K562 (cell line): ENCODE measurements at regions not wholly inside any gene's neighbourhood (a gene's known extent, or its start where the extent isn't known, plus 50 kb on each side); places are given as distances from the start of the nearest gene placed in this dataset.

Experiments used
- ATAC-seq: fragments of 200-7000 bp; cut with Tn5 transposase; 3 replicates; pipeline ENCODE4 v1.9.1; 2020; ENCODE audit warnings: moderate library complexity
- BruUV-seq: library from RNA; stranded (reverse); fragments of 400-500 nt; replicated peaks from 2 replicates; lab custom pipeline; 2021; lab: Mats Ljungman, UMichigan
- CTCF ChIA-PET: fragments of 300-600 bp; formaldehyde crosslinking; extraction: SDS; loops from one replicate; lab custom pipeline; 2021; ENCODE audit warnings: low intra/inter-chr PET ratio; lab: Yijun Ruan, JAX
- POLR2A ChIA-PET: fragments of 300-600, 350-650 bp; sonication (Branson Sonifier 250); formaldehyde crosslinking; extraction: SDS; loops from one replicate; lab custom pipeline; 2021; ENCODE audit warnings: antibody characterized with exemption, inconsistent platforms; lab: Yijun Ruan, JAX
- DNase-seq, 4 experiments: peaks; one replicate each; pipeline versions ENCODE4 v3.0.0 to v3.0.0-alpha.2; 2011 to 2018; ENCODE audit warnings: low spot score in 3 of 4, mixed read lengths in 3 of 4; ENCODE audit errors: extremely low read depth in 1 of 4
- FAIRE-seq: peaks from 2 replicates; lab custom pipeline; 2011; peaks lifted over from hg19 to GRCh38; lab: Jason Lieb, UNC
- H2AFZ ChIP-seq: 2 replicates; pipeline ENCODE4 v1.6.0; 2011; ENCODE audit warnings: low read depth, low read length, control low read depth, inconsistent platforms
- H3K27ac ChIP-seq: fragments of 200-600 bp; 3 replicates; pipeline ENCODE4 v1.8.0; 2011; ENCODE audit warnings: low read depth, mild to moderate bottlenecking, control low read depth, inconsistent platforms, low read length, moderate library complexity, mixed read lengths; ENCODE audit errors: extremely low read depth
- H3K27me3 ChIP-seq, 2 experiments: fragments of 300-600 bp in 1 of 2; 2 replicates in 1 of 2; 3 replicates in 1 of 2; pipeline versions ENCODE4 v1.6.0 to v1.8.0; 2011; ENCODE audit warnings: inconsistent platforms in 2 of 2, low read length in 2 of 2, mild to moderate bottlenecking in 1 of 2, mixed read lengths in 1 of 2, moderate library complexity in 1 of 2; ENCODE audit not compliant: control insufficient read depth in 2 of 2, insufficient read depth in 2 of 2
- H3K36me3 ChIP-seq: fragments of 300-600 bp; 3 replicates; pipeline ENCODE4 v1.8.0; 2011; ENCODE audit warnings: mild to moderate bottlenecking, low read length, inconsistent platforms; ENCODE audit not compliant: control insufficient read depth, insufficient read depth
- H3K4me1 ChIP-seq, 2 experiments: fragments of 200-600 bp in 1 of 2; replicated peaks in 1 of 2; 2 replicates in 1 of 2; 3 replicates in 1 of 2; pipeline versions ENCODE4 v1.5.1 to v1.8.0; 2011; ENCODE audit warnings: inconsistent platforms in 2 of 2, low read length in 2 of 2, mild to moderate bottlenecking in 1 of 2, mixed read lengths in 1 of 2, moderate library complexity in 1 of 2; ENCODE audit not compliant: control insufficient read depth in 2 of 2, insufficient read depth in 2 of 2
- H3K4me2 ChIP-seq: 2 replicates; pipeline ENCODE4 v1.6.1; 2011; ENCODE audit warnings: low read length, control low read depth, inconsistent platforms, mixed read lengths; ENCODE audit not compliant: insufficient read depth
- H3K4me3 ChIP-seq: fragments of 200-600 bp; sonication (generic), shearing (Covaris generic); 2 replicates; pipeline ENCODE4 v1.5.1; 2016; ENCODE audit warnings: control low read depth, inconsistent platforms
- H3K79me2 ChIP-seq: fragments of 200-600 bp; 3 replicates; pipeline ENCODE4 v1.8.0; 2011; ENCODE audit warnings: low read length, inconsistent platforms; ENCODE audit not compliant: control insufficient read depth, insufficient read depth
- H3K9ac ChIP-seq, 2 experiments: 2 replicates each; pipeline versions ENCODE4 v1.6.0 to v1.6.1; 2011; ENCODE audit warnings: low read depth in 2 of 2, low read length in 2 of 2, control low read depth in 1 of 2, inconsistent platforms in 1 of 2, mild to moderate bottlenecking in 1 of 2, mixed read lengths in 1 of 2; ENCODE audit not compliant: insufficient read depth in 1 of 2
- H3K9me1 ChIP-seq: one replicate; pipeline ENCODE4 v1.6.0; 2011; ENCODE audit warnings: inconsistent platforms, mild to moderate bottlenecking, low read length, moderate library complexity; ENCODE audit not compliant: control insufficient read depth, insufficient read depth
- H3K9me3 ChIP-seq: replicated peaks from 2 replicates; pipeline ENCODE4 v1.5.1; 2011; ENCODE audit warnings: low read depth, low read length, inconsistent platforms; ENCODE audit not compliant: control insufficient read depth, insufficient read depth
- H4K20me1 ChIP-seq: replicated peaks from 2 replicates; pipeline ENCODE4 v1.6.1; 2011; ENCODE audit warnings: low read length, inconsistent platforms, mixed read lengths; ENCODE audit not compliant: control insufficient read depth, insufficient read depth
- ESRRB ChIP-seq: fragments of 250-450 bp; sonication (Bioruptor Pico); IDR thresholded peaks from 2 replicates; pipeline ENCODE4 v1.5.0; 2020; ENCODE audit warnings: mild to moderate bottlenecking, moderate library complexity, borderline replicate concordance
- KLF16 ChIP-seq: IDR thresholded peaks from 2 replicates; pipeline ENCODE4 v1.6.1; 2016; ENCODE audit warnings: antibody characterized with exemption
- ZNF12 ChIP-seq: sonication (generic); formaldehyde crosslinking; IDR thresholded peaks from 2 replicates; pipeline ENCODE4 v1.4.0; 2020; ENCODE audit warnings: mild to moderate bottlenecking, missing genetic modification reagents
- ZNF134 ChIP-seq: fragments of 250-450 bp; sonication (Bioruptor Pico); conservative IDR thresholded peaks from 2 replicates; pipeline ENCODE4 v1.4.0; 2020
- ZNF197 ChIP-seq: fragments of 200-800 bp; sonication (Bioruptor generic); IDR thresholded peaks from 2 replicates; pipeline ENCODE4 v1.6.1; 2016; ENCODE audit warnings: low read depth, missing genetic modification characterization, missing compliant biosample characterization
- WGBS: fragments of 100-300 bp; shearing (Covaris generic); methylation state at CpG from one replicate; pipeline ENCODE4 v1.1.6; 2016; ENCODE audit warnings: low coverage, mixed read lengths; ENCODE audit not compliant: insufficient coverage; ENCODE audit errors: missing lambda C conversion rate; 5-methylcytosine and 5-hydroxymethylcytosine counted together
- in situ Hi-C: fragments of 300-500 bp; cut with MboI; formaldehyde crosslinking; loops from 4 replicates; pipeline ENCODE4 v1.15.0; 2018; ENCODE audit warnings: inconsistent platforms, mixed read lengths
- intact Hi-C: fragments of 100-400 bp; cut with micrococcal nuclease; formaldehyde crosslinking; loops from 2 replicates; pipeline ENCODE4 v1.14.2; 2022
- TF ChIP-seq, protein P1 (sequence below): fragments of 450-650 bp; conservative IDR thresholded peaks from 2 replicates; pipeline ENCODE4 v1.6.1; 2016; ENCODE audit warnings: missing genetic modification characterization, low read depth, mild to moderate bottlenecking, control low read depth, missing compliant biosample characterization
- TF ChIP-seq, protein P2 (sequence below): fragments of 450-650 bp; formaldehyde crosslinking; IDR thresholded peaks from 2 replicates; pipeline ENCODE4 v1.4.0; 2022; ENCODE audit warnings: mild to moderate bottlenecking, moderate library complexity
- TF ChIP-seq, protein P3 (sequence below): sonication (generic); formaldehyde crosslinking; IDR thresholded peaks from 2 replicates; pipeline ENCODE4 v1.8.0; 2023; ENCODE audit warnings: mild to moderate bottlenecking, missing genetic modification reagents
- TF ChIP-seq, protein P4 (sequence below): sonication (generic); formaldehyde crosslinking; IDR thresholded peaks from 2 replicates; pipeline ENCODE4 v1.8.0; 2022; ENCODE audit warnings: missing genetic modification reagents, mild to moderate bottlenecking, moderate library complexity, borderline replicate concordance
- TF ChIP-seq, protein P5 (sequence below): IDR thresholded peaks from 2 replicates; pipeline ENCODE4 v1.6.1; 2014; ENCODE audit warnings: antibody characterized with exemption
- TF ChIP-seq, protein P6 (sequence below), 3 experiments: fragments of 200-800 bp in 1 of 3; sonication (Bioruptor generic) in 1 of 3; sonication (generic) in 1 of 3; formaldehyde crosslinking in 1 of 3; IDR thresholded peaks; 2 replicates each; pipeline versions ENCODE4 v1.6.1 to v1.8.0; 2016 to 2022; ENCODE audit warnings: mild to moderate bottlenecking in 2 of 3, missing compliant biosample characterization in 2 of 3, missing genetic modification characterization in 2 of 3, missing genetic modification reagents in 1 of 3

DNA sequence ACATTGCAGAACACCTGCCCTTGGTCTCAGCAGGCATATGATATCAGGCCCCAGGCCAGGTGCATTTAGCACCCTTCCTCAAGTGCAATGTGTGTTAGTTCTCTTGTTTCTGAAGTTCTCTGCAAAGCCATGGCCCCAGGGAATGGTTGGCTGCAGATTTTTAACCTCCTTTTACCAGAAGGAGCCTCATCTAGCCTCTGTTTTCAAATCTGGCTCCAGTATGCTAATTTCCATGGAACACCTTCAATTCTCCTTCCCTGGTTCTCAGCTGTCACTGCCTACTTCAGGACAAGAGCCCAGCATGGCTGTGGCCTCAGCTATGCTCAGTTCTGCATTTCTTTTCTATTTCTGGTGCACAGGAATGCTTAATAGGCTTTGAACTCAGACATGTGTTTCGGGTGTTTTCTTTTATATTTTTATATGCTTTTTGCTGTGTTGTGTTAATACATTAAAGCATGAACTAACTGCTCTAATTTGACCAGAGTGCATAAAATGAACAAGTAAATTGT lies 51.6 kb upstream of the OGFRL1 start (continued):
- TF ChIP-seq, protein P1, sequence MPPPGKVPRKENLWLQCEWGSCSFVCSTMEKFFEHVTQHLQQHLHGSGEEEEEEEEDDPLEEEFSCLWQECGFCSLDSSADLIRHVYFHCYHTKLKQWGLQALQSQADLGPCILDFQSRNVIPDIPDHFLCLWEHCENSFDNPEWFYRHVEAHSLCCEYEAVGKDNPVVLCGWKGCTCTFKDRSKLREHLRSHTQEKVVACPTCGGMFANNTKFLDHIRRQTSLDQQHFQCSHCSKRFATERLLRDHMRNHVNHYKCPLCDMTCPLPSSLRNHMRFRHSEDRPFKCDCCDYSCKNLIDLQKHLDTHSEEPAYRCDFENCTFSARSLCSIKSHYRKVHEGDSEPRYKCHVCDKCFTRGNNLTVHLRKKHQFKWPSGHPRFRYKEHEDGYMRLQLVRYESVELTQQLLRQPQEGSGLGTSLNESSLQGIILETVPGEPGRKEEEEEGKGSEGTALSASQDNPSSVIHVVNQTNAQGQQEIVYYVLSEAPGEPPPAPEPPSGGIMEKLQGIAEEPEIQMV = no peak
- TF ChIP-seq ZNF197 (CRISPR knock-in tag) (no peak), ZNF134 (CRISPR knock-in tag) (no peak), ZNF12 (CRISPR knock-in tag) (no peak)
- TF ChIP-seq, protein P2, sequence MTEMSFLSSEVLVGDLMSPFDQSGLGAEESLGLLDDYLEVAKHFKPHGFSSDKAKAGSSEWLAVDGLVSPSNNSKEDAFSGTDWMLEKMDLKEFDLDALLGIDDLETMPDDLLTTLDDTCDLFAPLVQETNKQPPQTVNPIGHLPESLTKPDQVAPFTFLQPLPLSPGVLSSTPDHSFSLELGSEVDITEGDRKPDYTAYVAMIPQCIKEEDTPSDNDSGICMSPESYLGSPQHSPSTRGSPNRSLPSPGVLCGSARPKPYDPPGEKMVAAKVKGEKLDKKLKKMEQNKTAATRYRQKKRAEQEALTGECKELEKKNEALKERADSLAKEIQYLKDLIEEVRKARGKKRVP (CRISPR knock-in tag) = no peak

DNA sequence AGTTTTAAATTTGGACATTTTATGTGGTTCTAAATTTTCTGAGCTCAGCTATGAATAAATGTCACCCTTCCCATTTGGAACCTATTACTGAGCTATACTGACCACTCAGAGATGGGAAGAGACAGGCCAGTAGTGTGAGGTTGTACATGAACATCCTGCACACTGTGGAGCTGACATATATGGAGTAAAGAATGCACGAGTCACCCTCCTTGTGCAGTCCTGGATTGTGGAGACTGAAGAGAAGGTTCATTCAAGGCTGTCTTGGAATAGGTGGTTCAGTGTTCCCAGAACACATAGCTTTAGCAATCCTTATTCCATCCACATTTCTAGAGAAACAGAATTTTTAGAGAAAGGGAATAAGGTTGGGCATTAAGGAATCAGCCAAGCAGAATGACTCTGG lies 50.3 kb upstream of the OGFRL1 start:
- 0% methylated on average over 1 of the region's 1 CpG for WGBS
- FAIRE-seq = no peak
- BruUV-seq = no TSS peak
- H3K79me2 ChIP-seq = no peaks in the 10 kb centered on the region
- in situ Hi-C loops = no loop called here
- DNase-seq = no peak
- H3K4me2 ChIP-seq = no peak overlapping the region
- H3K9me1 ChIP-seq = no peaks in the 10 kb centered on the region
- no peak for ATAC-seq
- H3K27me3 ChIP-seq = no peaks in the 10 kb centered on the region
- H3K4me3 ChIP-seq = no peak overlapping the region
- intact Hi-C loops = no loop called here
- no peak overlapping the region for H2AFZ ChIP-seq
- no peaks in the 10 kb centered on the region for H3K9me3 ChIP-seq
- ChIA-PET CTCF (no interaction called here), POLR2A (no interaction called here)
- H3K27ac ChIP-seq = no peak overlapping the region
- no peaks in the 10 kb centered on the region for H3K4me1 ChIP-seq
- H3K36me3 ChIP-seq = no peaks in the 10 kb centered on the region
- H3K9ac ChIP-seq = no peak overlapping the region
- H4K20me1 ChIP-seq = no peaks in the 10 kb centered on the region
- TF ChIP-seq, protein P3, sequence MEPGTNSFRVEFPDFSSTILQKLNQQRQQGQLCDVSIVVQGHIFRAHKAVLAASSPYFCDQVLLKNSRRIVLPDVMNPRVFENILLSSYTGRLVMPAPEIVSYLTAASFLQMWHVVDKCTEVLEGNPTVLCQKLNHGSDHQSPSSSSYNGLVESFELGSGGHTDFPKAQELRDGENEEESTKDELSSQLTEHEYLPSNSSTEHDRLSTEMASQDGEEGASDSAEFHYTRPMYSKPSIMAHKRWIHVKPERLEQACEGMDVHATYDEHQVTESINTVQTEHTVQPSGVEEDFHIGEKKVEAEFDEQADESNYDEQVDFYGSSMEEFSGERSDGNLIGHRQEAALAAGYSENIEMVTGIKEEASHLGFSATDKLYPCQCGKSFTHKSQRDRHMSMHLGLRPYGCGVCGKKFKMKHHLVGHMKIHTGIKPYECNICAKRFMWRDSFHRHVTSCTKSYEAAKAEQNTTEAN (CRISPR knock-in tag) = no peak
- TF ChIP-seq, protein P4, sequence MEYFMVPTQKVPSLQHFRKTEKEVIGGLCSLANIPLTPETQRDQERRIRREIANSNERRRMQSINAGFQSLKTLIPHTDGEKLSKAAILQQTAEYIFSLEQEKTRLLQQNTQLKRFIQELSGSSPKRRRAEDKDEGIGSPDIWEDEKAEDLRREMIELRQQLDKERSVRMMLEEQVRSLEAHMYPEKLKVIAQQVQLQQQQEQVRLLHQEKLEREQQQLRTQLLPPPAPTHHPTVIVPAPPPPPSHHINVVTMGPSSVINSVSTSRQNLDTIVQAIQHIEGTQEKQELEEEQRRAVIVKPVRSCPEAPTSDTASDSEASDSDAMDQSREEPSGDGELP (CRISPR knock-in tag) = no peak
- TF ChIP-seq, protein P5, sequence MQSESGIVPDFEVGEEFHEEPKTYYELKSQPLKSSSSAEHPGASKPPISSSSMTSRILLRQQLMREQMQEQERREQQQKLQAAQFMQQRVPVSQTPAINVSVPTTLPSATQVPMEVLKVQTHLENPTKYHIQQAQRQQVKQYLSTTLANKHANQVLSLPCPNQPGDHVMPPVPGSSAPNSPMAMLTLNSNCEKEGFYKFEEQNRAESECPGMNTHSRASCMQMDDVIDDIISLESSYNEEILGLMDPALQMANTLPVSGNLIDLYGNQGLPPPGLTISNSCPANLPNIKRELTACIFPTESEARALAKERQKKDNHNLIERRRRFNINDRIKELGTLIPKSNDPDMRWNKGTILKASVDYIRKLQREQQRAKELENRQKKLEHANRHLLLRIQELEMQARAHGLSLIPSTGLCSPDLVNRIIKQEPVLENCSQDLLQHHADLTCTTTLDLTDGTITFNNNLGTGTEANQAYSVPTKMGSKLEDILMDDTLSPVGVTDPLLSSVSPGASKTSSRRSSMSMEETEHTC = no peak
- TF ChIP-seq ESRRB (CRISPR knock-in tag) (no peak), KLF16 (no peak)
- TF ChIP-seq, protein P6, sequence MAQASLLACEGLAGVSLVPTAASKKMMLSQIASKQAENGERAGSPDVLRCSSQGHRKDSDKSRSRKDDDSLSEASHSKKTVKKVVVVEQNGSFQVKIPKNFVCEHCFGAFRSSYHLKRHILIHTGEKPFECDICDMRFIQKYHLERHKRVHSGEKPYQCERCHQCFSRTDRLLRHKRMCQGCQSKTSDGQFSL (CRISPR knock-in tag; IDR thresholded peaks at IDR 0.05) = no peak
- TF ChIP-seq, protein P6 (tag; IDR thresholded peaks at IDR 0.05) = no peak
- TF ChIP-seq, all 486 proteins: peak for 0
